NCI-H2081 (cell line): ENCODE measurements at regions not wholly inside any gene's neighbourhood (a gene's known extent, or its start where the extent isn't known, plus 50 kb on each side); places are given as distances from the start of the nearest gene placed in this dataset.
A peak's percentile ranks its signal among the peaks of the same experiment; 100 is the strongest.
"Not testable (repeated sequence)": the region's sequence is repeated elsewhere in the genome, so short reads cannot be mapped to it uniquely, and the experiment has no call there.

Source experiments
- DNase-seq, 2 experiments: peaks; one replicate each; lab custom pipeline; 2025; lab: John Stamatoyannopoulos, UW

DNA sequence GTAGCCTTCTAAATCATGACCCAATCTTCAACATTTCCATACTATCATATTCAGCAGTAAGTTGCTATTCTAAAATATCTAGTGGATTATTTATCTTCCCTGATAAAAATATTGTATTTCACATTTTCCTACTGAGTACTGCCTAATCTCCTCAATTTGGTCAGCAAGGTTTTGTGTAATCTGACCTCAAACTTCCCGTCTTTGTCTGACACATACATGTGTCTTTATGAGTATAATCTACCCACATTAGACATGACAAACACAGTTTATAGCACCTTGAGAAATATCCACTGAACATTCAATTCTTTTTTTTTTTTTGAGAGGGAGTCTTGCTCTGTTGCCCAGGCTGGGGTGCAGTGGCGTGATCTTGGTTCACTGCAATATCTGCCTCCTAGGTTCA is 113.7 kb upstream of the LUZP2 start:
- no peak for DNase-seq

DNA sequence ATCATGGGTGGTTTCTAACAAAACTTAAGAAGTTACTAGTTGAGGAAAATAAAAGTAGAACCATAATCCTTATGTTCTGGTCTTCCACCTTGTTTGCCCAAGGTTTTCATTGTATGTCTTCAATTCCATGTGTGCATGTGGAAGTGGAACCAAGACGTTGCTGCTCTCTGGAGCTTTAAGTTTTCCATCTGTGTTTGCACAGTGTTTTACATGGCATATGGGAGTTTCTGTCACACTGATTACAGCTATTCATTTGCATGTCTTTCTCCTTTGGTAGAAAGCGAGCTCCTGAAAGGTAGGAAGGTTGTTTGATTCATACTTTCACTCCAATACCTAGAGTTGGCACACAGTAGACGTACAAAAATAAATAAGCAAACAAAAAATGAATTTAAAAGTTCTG is 112.6 kb upstream of the LUZP2 start:
- DNase-seq, result no peak

DNA sequence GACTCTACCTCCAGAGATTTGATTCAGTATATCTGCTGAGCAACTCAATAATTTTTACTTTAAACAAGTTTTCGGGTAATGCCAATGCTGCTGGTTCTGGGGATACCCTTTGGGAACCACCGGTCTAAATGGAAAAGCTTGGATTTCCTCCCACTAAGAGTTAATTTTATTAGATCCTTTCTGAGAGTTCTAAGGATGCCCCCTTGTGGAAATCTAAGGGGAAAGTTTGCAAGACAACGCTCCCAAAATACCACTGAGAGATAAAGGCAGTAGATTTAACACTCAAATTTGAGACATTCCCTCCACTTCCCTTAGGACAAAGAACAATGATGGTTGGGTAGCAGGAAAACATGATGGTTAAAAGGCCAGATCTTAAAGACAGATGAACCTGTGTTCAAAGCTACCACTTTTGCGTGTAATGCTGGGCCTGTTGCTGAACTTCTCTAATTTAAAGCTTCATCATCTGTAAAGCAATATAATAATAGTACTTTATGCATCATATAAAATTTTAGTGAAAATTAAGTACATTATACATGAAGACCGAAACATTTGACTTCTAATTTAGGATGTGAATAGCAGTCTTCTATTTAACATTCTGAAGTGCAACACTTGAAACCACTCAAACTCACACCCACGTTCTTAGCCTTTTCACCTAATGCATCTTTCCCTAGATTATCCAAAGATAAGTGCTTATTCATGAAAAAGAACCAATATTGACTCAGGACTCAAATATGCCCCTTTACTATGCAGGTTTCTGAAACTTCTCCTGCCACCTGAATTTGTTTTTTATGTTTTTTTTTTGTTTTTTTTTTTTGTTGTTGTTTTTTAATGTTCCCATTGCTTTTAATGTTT is 110.1 kb upstream of the LUZP2 start:
- peak; percentile 46 to 49 for DNase-seq

DNA sequence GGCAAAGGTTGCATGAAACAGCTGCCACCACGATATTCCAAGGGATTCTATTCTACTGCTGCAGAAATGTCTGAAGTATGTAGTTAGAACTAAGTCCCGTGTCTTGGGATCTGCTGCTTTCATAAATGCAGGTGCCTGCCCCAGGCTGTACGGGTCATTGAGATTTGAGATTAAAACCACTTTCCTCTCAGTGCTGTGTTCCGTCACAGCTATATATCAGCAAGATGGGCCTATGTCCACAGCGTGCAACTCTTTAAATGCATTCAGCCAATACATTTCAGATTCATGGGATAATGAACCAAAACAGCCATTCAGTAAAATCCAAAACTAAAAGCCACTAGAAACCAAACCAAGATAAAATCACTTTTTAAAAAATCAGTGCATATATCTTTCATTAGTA is 107.3 kb upstream of the LUZP2 start:
- DNase-seq, result no peak

DNA sequence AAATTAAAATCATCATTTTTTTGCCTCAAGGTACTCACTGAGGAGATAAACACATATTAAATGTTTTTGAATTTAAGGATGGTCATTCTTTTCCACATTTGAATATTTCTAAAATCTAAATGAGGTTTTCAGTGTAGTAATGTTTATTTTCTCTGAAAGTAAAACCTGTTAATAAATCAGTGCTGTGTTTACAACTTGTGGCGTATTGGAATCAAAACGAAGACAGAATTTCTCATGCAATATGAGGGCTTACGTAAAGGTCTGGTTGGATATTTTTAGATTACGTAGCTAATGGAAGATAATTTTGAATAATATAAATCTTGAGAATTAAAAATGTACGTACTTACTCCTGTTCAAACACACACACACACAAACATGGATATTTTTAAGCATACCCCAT is 106.8 kb upstream of the LUZP2 start:
- DNase-seq, result no peak

DNA sequence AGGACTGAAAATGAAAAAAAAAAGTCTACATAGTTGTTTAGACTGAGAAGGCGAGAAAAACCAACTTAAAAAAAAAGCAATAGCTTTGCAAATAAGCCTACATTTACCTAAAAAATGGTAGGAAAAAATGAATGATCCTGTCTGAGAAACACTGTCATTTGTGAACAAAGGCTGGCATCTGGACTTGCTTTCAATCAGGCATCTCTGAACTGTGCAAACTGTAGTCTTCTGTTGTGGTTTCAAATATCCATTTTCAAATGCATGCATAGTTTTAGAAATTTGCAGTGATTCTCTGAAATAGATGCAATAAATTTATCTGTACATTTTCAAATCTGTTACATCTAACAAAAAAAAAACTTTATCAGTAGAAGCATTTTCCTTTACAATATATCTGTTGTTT is 106.1 kb upstream of the LUZP2 start:
- DNase-seq, result no peak

DNA sequence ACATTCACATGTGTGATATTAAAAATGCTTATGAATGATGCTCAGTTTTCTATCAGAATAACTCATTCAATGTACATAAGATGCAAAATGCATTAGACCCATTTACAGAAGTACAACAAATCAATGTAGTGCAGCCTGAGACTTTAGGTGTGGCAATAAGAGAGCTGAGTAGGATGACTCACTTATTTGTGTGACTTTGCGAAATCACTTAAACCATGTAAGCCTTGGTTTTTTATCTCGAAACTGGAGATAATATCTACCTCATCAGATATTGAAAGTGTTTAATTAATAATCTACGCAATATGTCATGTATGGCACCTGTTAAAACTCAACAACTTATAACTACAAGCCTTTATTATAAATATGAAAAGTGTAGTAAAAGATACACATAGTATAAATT is 105.7 kb upstream of the LUZP2 start:
- DNase-seq, result no peak

DNA sequence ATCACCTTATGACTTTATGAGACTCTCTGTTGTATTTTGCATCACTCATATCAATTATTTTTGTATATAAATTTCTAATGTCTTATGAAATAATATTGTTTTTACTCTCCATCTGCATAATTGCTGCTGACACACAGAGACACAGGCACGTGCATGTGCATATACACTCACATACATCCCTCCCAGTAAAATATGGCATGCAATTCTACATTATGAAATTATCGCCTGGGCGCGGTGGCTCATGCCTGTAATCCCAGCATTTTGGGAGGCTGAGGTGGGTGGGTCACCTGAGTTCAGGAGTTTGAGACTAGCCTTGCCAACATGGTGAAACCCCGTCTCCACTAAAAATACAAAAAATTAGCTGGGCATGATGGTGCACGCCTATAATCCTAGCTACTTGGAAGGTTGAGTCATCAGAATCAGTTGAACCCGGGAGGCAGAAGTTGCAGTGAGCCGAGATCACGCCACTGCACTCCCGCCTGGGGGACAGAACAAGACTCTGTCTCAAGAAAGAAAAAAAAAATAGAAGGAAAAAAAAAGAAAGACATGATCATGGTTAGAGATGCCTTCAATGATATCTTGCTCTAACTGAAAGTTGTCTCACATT is 96.7 kb upstream of the LUZP2 start:
- no peak for DNase-seq

DNA sequence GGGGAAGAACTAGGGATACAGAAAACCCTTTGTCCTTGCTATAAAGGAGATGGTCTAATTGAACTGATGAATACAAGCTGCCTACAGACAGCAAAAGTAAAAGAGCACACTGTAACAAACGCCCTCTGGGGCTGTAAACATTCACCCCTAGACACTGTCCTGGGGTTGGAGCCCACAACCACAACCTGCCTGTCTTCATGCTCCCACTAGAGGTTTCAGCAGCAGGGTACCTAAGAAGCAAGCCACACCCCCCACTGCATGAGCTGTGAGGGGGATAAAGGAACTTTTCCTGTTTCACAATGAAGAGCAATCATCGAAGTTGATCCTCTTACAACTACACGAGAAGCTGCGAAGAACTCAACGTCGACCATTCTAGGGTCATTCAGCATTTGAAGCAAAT is 90.5 kb upstream of the LUZP2 start:
- no peak for DNase-seq

DNA sequence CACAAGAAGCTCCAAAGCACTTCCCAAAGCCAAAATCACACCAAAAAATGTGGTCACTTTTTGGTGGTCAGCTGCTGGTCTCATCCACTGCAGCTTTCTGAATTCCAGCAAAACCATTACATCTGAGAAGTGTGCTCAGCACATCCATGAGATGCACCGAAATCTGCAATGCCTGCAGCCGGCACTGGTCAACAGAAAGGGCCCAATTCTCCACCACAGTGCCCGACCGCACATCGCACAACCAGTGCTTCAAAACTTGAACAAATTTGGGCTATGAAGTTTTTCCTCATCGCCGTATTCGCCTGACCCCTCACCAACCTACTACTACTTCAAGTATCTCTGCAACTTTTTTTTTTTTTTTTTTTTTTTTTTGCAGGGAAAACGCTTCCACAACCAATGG is 89.9 kb upstream of the LUZP2 start:
- DNase-seq, result no peak

DNA sequence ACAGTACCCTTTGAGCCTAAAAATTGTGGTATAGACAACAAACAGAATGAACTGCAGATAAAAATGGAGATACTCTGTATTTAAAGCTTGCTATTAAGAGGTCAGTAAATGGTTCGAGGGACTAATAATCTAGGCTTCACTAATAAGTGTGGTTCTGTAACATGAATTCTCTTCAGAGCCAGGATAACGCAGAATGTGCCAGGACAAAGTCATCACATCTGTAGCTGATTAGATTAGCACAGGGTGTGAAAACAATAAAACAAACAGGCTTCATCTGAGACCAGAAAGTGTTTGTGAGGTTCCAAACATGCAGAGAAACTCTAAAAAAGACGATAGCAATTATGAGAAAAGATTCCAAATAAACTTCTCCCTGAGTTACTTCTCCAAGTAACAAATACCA is 89.1 kb upstream of the LUZP2 start:
- DNase-seq, result no peak

DNA sequence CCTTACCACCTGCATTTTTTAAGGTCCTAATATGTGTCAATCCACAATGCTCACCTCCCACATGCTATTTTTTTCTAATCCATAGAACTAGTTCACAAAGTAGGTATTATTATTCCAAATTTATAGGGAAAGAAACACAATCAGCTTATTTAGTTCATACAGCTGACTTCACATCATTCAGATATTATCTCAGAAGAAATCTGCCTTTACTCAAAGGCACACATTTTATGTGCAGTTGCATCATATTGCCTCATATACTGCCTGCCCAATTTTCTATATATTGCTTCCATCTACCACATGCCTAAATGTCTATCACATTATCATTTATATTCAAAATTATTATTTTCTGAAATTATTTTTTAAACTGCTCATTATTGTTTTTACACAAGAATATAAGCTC is 88.7 kb upstream of the LUZP2 start:
- no peak for DNase-seq

DNA sequence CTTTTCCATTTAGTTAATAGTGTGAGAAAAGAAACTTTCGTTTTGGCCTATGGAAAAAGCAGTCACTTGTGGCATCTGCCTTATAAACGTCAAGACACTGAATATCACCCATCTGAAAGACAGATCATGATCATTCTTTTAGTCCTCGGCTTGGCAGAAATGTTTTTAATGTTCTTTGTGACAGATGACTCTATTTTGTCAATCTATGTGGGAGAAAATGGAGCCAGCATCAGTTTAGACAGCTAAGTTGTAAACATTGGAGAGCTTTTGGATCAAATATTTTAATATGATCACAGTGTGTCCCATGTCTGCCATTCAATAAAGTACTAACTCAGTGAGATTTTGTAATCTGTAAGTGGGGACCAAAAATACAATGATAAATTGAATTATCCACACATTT is 85.1 kb upstream of the LUZP2 start:
- DNase-seq, result no peak

DNA sequence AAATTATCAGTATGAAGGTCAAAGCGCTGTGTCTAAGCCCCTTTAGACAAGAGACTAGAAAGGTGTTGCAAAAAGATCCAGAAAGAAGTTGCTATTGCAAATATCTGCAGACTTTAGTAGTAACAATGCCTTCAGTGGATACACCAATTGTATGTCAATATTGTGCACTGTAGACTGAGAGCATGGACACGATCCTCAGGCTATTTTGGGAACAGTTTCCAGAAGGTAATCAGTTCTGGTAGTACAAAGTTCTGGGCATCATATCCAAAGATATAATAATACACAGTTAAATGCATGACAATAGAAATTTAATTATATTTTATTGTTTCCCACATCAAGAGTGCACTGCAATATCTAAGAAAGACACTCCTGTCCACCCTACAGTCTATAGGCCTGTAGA is 84.1 kb upstream of the LUZP2 start:
- DNase-seq, result no peak

DNA sequence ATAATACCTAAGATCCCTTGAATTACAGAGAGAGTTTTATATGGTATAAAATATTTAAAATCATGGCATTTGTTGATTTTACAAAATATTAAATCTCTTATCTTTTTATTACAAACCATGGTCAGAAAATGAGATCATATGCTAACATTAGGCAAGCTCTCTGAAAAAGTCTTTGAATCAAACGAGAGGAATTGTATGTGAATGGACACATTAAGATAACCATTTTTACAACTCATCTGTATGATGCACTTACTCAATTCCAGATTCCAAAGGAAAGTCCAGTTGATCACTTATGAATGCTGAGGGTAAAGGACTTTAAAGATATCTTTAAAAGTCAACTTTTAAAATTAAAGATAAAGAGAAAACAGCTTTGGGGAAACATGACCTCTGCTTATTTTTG is 83.5 kb upstream of the LUZP2 start:
- no peak for DNase-seq

DNA sequence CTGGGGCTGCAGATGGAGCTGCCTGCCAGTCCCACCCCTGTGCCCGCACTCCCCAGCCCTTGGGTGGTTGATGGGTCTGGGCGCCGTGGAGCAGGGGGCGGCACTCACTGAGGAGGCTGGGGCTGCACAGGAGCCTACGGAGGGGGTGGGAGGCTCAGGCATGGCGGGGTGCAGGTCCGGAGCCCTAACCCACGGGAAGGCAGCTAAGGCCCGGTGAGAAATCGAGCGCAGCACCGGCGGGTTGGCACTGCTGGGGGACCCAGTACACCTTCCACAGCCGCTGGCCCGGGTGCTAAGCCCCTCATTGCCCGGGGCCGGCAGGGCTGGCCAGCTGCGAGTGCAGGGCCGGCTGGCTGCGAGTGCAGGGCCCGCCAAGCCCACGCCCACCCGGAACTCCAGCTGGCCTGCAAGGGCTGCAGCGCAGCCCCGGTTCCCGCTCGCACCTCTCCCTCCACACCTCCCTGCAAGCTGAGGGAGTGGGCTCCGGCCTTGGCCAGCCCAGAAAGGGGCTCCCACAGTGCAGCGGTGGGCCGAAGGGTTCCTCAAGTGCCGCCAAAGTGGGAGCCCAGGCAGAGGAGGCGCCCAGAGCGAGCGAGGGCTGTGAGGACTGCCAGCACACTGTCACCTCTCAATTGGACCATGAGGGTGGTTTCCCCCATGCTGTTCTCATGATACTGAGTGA is 80.8 kb upstream of the LUZP2 start:
- DNase-seq, result not testable (repeated sequence)

DNA sequence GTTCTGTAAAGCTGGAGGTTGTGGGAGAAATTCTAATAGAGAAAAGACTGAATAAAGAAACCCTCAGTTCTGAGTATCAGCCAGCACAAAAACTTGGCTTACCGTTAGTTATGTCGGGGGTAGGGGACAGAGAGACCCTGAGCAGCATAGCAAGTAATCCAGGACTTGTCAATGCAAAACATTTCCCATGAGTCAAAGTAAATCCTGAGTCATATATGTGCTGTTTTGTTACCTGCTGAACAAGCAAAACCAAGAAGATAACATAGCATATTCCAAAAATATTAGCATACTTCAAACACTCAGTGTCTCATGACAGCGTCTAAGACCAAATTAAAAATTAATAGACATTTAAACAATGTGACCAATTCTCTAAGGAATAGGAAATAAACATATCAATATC is 75.1 kb upstream of the LUZP2 start:
- no peak for DNase-seq

DNA sequence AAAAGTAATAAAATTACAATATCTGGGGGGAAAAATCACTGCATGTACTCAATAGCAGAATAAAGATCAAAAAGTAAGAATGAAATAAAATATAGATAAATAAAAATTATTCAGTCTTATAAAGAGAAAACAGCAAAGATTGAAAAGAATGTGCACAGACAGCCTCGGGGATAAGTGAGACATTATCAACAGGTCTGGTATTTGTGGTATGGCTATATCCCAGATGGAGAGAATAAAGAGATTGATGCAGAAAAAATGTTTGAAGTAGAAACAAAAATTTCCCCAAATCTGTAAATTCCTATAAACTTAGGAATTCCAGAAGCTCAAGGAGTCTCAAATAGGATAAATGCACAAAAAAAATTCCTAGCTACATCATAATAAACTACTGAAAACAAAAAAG is 74.5 kb upstream of the LUZP2 start:
- DNase-seq, result no peak

DNA sequence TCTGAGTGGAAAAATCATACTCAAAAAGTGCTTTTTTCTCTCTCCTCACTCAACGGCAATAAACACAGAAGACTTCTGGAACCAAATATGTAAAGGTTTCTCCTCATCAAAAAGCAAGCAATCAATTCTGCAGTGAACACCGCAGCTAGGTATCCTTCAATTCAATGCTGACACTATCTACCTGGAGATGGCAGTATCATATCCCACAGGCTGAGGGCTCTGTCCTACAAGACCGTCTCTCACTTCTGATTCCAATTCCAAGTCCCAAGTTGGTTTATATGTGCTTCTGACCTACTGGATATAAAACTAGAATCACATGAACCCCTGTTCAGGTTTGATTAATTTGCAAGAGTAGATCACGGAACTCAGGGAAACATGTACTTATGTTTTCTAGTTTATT is 59.7 kb upstream of the LUZP2 start:
- no peak for DNase-seq
